Liver (tissue), 8 donors: ENCODE measurements at regions not wholly inside any gene's neighbourhood (a gene's known extent, or its start where the extent isn't known, plus 50 kb on each side); places are given as distances from the start of the nearest gene placed in this dataset.
"Not testable (repeated sequence)": the region's sequence is repeated elsewhere in the genome, so short reads cannot be mapped to it uniquely, and the experiment has no call there.

Experiments
- DNase-seq: peaks from one replicate; pipeline ENCODE4 v3.0.0-alpha.2; 2017; ENCODE audit warnings: low spot score
- H3K27ac ChIP-seq, 2 donors: one replicate each; pipeline ENCODE4 v1.7.0; 2013; ENCODE audit warnings: inconsistent platforms in 2 of 2, low read length in 2 of 2, control low read depth in 1 of 2, low read depth in 1 of 2, mild to moderate bottlenecking in 1 of 2
- H3K27me3 ChIP-seq, 4 donors: one replicate each; pipeline versions ENCODE4 v1.6.1 to v1.7.0; 2013; ENCODE audit warnings: low read length in 3 of 4, inconsistent platforms in 1 of 4, mild to moderate bottlenecking in 1 of 4, moderate library complexity in 1 of 4; ENCODE audit not compliant: control insufficient read depth in 4 of 4, insufficient read depth in 4 of 4
- H3K36me3 ChIP-seq, 4 donors: one replicate each; pipeline versions ENCODE4 v1.6.1 to v1.7.0; 2013; ENCODE audit warnings: low read length in 3 of 4, mild to moderate bottlenecking in 3 of 4, low read depth in 1 of 4, moderate library complexity in 1 of 4; ENCODE audit not compliant: control insufficient read depth in 4 of 4, insufficient read depth in 3 of 4
- H3K4me1 ChIP-seq, 4 donors: one replicate each; pipeline versions ENCODE4 v1.6.1 to v1.7.0; 2013; ENCODE audit warnings: low read length in 3 of 4, mild to moderate bottlenecking in 3 of 4, moderate library complexity in 1 of 4; ENCODE audit not compliant: control insufficient read depth in 4 of 4, insufficient read depth in 4 of 4
- H3K4me3 ChIP-seq, 3 donors: one replicate each; pipeline versions ENCODE4 v1.6.1 to v1.7.0; 2013; ENCODE audit warnings: low read length in 3 of 3, control low read depth in 1 of 3, low read depth in 1 of 3, mild to moderate bottlenecking in 1 of 3
- H3K9ac ChIP-seq, 2 donors: one replicate each; pipeline ENCODE4 v1.7.0; 2013; ENCODE audit warnings: low read length in 2 of 2, mild to moderate bottlenecking in 2 of 2, moderate library complexity in 2 of 2, control low read depth in 1 of 2, low read depth in 1 of 2
- H3K9me3 ChIP-seq, 4 donors: one replicate each; pipeline versions ENCODE4 v1.6.1 to v1.7.0; 2013; ENCODE audit warnings: low read length in 3 of 4; ENCODE audit not compliant: control insufficient read depth in 4 of 4
- ATF3 ChIP-seq: IDR thresholded peaks from 2 replicates; pipeline ENCODE4 v1.6.1; 2016; ENCODE audit warnings: antibody characterized with exemption
- CTCF ChIP-seq: fragments of 150-350 bp; IDR thresholded peaks from 2 replicates; pipeline ENCODE4 v1.5.1; 2017; ENCODE audit warnings: improper control_type of control experiment, low read depth, low read length; ENCODE audit not compliant: missing input control
- EGR1 ChIP-seq, 2 donors: IDR thresholded peaks; 2 replicates each; pipeline ENCODE4 v1.6.1; 2016 to 2018; ENCODE audit warnings: antibody characterized with exemption in 2 of 2, low read depth in 2 of 2
- FOXA1 ChIP-seq: IDR thresholded peaks from 2 replicates; pipeline ENCODE4 v1.6.1; 2016; ENCODE audit warnings: antibody characterized with exemption
- FOXA2 ChIP-seq: IDR thresholded peaks from 2 replicates; pipeline ENCODE4 v1.6.1; 2016; ENCODE audit warnings: antibody characterized with exemption
- GABPA ChIP-seq, 2 donors: IDR thresholded peaks in 1 of 2; conservative IDR thresholded peaks in 1 of 2; 2 replicates each; pipeline ENCODE4 v1.6.1; 2016; ENCODE audit warnings: antibody characterized with exemption in 2 of 2, mild to moderate bottlenecking in 1 of 2, moderate library complexity in 1 of 2
- HNF4A ChIP-seq, 2 donors: conservative IDR thresholded peaks; 2 replicates each; pipeline ENCODE4 v1.6.1; 2016; ENCODE audit warnings: antibody characterized with exemption in 2 of 2, mild to moderate bottlenecking in 2 of 2
- HNF4G ChIP-seq: IDR thresholded peaks from 2 replicates; pipeline ENCODE4 v1.6.1; 2016; ENCODE audit warnings: antibody characterized with exemption
- JUND ChIP-seq, 2 donors: IDR thresholded peaks; 2 replicates each; pipeline ENCODE4 v1.6.1; 2016; ENCODE audit warnings: antibody characterized with exemption in 2 of 2
- MAX ChIP-seq: IDR thresholded peaks from 2 replicates; pipeline ENCODE4 v1.6.1; 2016; ENCODE audit warnings: antibody characterized with exemption
- NR2F2 ChIP-seq: IDR thresholded peaks from 2 replicates; pipeline ENCODE4 v1.6.1; 2016; ENCODE audit warnings: antibody characterized with exemption
- RAD21 ChIP-seq, 2 donors: IDR thresholded peaks; 2 replicates each; pipeline ENCODE4 v1.6.1; 2016; ENCODE audit warnings: antibody characterized with exemption in 2 of 2, mild to moderate bottlenecking in 2 of 2
- REST ChIP-seq: IDR thresholded peaks from 2 replicates; pipeline ENCODE4 v1.6.1; 2016; ENCODE audit warnings: antibody characterized with exemption, mild to moderate bottlenecking
- RXRA ChIP-seq, 2 donors: IDR thresholded peaks; 2 replicates each; pipeline ENCODE4 v1.6.1; 2017 to 2018; ENCODE audit warnings: antibody characterized with exemption in 2 of 2, mild to moderate bottlenecking in 1 of 2
- TAF1 ChIP-seq: conservative IDR thresholded peaks from 2 replicates; pipeline ENCODE4 v1.6.1; 2016; ENCODE audit warnings: antibody characterized with exemption, mild to moderate bottlenecking
- YY1 ChIP-seq: IDR thresholded peaks from 2 replicates; pipeline ENCODE4 v1.6.1; 2016; ENCODE audit warnings: antibody characterized with exemption, mild to moderate bottlenecking
- WGBS: extraction: QIAGEN DNeasy Blood & Tissue Kit; methylation state at CpG from one replicate; pipeline ENCODE4 v1.1.7; 2013; 5-methylcytosine and 5-hydroxymethylcytosine counted together
- donor health status: healthy.
- donor health status: healthy.
- donor health status: healthy.
- donor health status: healthy.
- donor health status: healthy.

GRCh38 chr10:64765498-64765897 lies 1244.3 kb downstream of the REEP3 start (continued):
- TF ChIP-seq CTCF (no peak), GABPA (IDR thresholded peaks at IDR 0.05 in 1 of 2, conservative IDR thresholded peaks at IDR 0.05 in 1 of 2) (no peak), MAX (no peak), JUND (IDR thresholded peaks at IDR 0.05) (no peak)

- TF ChIP-seq HNF4G (no peak), YY1 (no peak), MAX (no peak), JUND (IDR thresholded peaks at IDR 0.05) (no peak), CTCF (no peak), NR2F2 (no peak), RAD21 (IDR thresholded peaks at IDR 0.05) (no peak), ATF3 (no peak), FOXA1 (no peak), FOXA2 (no peak), TAF1 (no peak)
- no peak overlapping the region for H3K9ac ChIP-seq
- H3K27ac ChIP-seq: no peak overlapping the region
- no peaks in the 10 kb centered on the region for H3K27me3 ChIP-seq
- no peak overlapping the region for H3K4me3 ChIP-seq
- WGBS: 77% methylated on average over 4 of the region's 4 CpGs
- no peaks in the 10 kb centered on the region for H3K9me3 ChIP-seq
- no peaks in the 10 kb centered on the region for H3K36me3 ChIP-seq
- no peaks in the 10 kb centered on the region for H3K4me1 ChIP-seq
- no peak for DNase-seq
These were observed 1250.3 kb downstream of the REEP3 start for GRCh38 chr10:64771253-64772050.

GRCh38 chr10:64773357-64773756 lies 1252.2 kb downstream of the REEP3 start:
- H3K36me3 ChIP-seq: no peaks in the 10 kb centered on the region
- WGBS: 85% methylated on average over 1 of the region's 1 CpG
- no peak overlapping the region for H3K27ac ChIP-seq
- no peak overlapping the region for H3K4me3 ChIP-seq
- DNase-seq: no peak
- no peaks in the 10 kb centered on the region for H3K9me3 ChIP-seq
- no peaks in the 10 kb centered on the region for H3K27me3 ChIP-seq
- no peaks in the 10 kb centered on the region for H3K4me1 ChIP-seq
- TF ChIP-seq GABPA (IDR thresholded peaks at IDR 0.05 in 1 of 2, conservative IDR thresholded peaks at IDR 0.05 in 1 of 2) (no peak), NR2F2 (no peak), REST (no peak), FOXA2 (no peak), RXRA (IDR thresholded peaks at IDR 0.05) (no peak), TAF1 (no peak), HNF4A (conservative IDR thresholded peaks at IDR 0.05) (no peak), RAD21 (IDR thresholded peaks at IDR 0.05) (no peak), EGR1 (IDR thresholded peaks at IDR 0.05; ENCODE audit: low read depth in 2 of 2) (no peak)
- H3K9ac ChIP-seq: no peak overlapping the region

GRCh38 chr10:64784451-64784850 lies 1263.2 kb downstream of the REEP3 start:
- H3K9ac ChIP-seq, H3K36me3 ChIP-seq, H3K4me3 ChIP-seq, H3K4me1 ChIP-seq, H3K27me3 ChIP-seq, H3K27ac ChIP-seq, H3K9me3 ChIP-seq, DNase-seq: not testable (repeated sequence)
- 84% methylated on average over 7 of the region's 7 CpGs for WGBS
